GM12878 (cell line): ENCODE measurements at regions not wholly inside any gene's neighbourhood (a gene's known extent, or its start where the extent isn't known, plus 50 kb on each side); places are given as distances from the start of the nearest gene placed in this dataset.

ENCODE experiments used
- ATAC-seq: fragments of 200-7000 bp; cut with Tn5 transposase; 3 replicates; pipeline ENCODE4 v1.9.1; 2020; ENCODE audit warnings: mild to moderate bottlenecking, moderate library complexity
- BruUV-seq: library from RNA; stranded (reverse); fragments of 400-500 nt; replicated peaks from 2 replicates; lab custom pipeline; 2021; lab: Mats Ljungman, UMichigan
- CTCF ChIA-PET: fragments of 300-600 bp; sonication (Branson Sonifier 250); formaldehyde crosslinking; extraction: SDS; loops from one replicate; lab custom pipeline; 2021; ENCODE audit warnings: inconsistent platforms; lab: Yijun Ruan, JAX
- POLR2A ChIA-PET: fragments of 350-600 bp; formaldehyde crosslinking; extraction: SDS; loops from one replicate; lab custom pipeline; 2021; ENCODE audit warnings: inconsistent platforms; lab: Charles Lee
- RAD21 ChIA-PET: fragments of 300-600 bp; sonication (Branson Sonifier 250); formaldehyde crosslinking; loops from one replicate; lab custom pipeline; 2023; ENCODE audit warnings: antibody characterized with exemption; ENCODE audit not compliant: unreplicated experiment; lab: Charles Lee
- SMC1A ChIA-PET: fragments of 300-600 bp; sonication (Branson Sonifier 250); formaldehyde crosslinking; loops from one replicate; lab custom pipeline; 2023; ENCODE audit not compliant: unreplicated experiment, uncharacterized antibody; lab: Charles Lee
- DNase-seq: peaks from one replicate; pipeline ENCODE4 v3.0.0-alpha.2; 2011; ENCODE audit warnings: low read depth, low spot score
- FAIRE-seq: peaks from 3 replicates; lab custom pipeline; 2011; peaks lifted over from hg19 to GRCh38; lab: Jason Lieb, UNC
- H2AFZ ChIP-seq: 2 replicates; pipeline ENCODE4 v1.6.0; 2011; ENCODE audit warnings: low read depth, low read length, control low read depth; ENCODE audit not compliant: control insufficient read depth
- H3K27ac ChIP-seq: 2 replicates; pipeline ENCODE4 v1.5.1; 2011; ENCODE audit warnings: control low read depth; ENCODE audit not compliant: control insufficient read depth, insufficient read depth
- H3K27me3 ChIP-seq, 2 experiments: replicated peaks in 1 of 2; 2 replicates each; pipeline versions ENCODE4 v1.6.0 to v1.6.1; 2011; ENCODE audit warnings: low read length in 1 of 2; ENCODE audit not compliant: control insufficient read depth in 2 of 2, insufficient read depth in 2 of 2
- H3K36me3 ChIP-seq, 2 experiments: 2 replicates each; pipeline ENCODE4 v1.5.1; 2011; ENCODE audit warnings: low read length in 1 of 2; ENCODE audit not compliant: control insufficient read depth in 2 of 2, insufficient read depth in 2 of 2
- H3K4me1 ChIP-seq: 2 replicates; pipeline ENCODE4 v1.6.1; 2011; ENCODE audit warnings: mild to moderate bottlenecking, low read length, moderate library complexity, mixed read lengths; ENCODE audit not compliant: control insufficient read depth, insufficient read depth
- H3K4me2 ChIP-seq: 2 replicates; pipeline ENCODE4 v1.6.0; 2011; ENCODE audit warnings: control low read depth; ENCODE audit not compliant: control insufficient read depth, insufficient read depth
- H3K4me3 ChIP-seq: fragments of 200-600 bp; sonication (generic); 2 replicates; pipeline ENCODE4 v1.5.1; 2016
- H3K79me2 ChIP-seq: 2 replicates; pipeline ENCODE4 v1.6.0; 2011; ENCODE audit warnings: low read length; ENCODE audit not compliant: control insufficient read depth, insufficient read depth
- H3K9ac ChIP-seq: 2 replicates; pipeline ENCODE4 v1.8.0; 2011; ENCODE audit warnings: low read length, control low read depth, mixed read lengths; ENCODE audit not compliant: control insufficient read depth, insufficient read depth
- H3K9me3 ChIP-seq: replicated peaks from 3 replicates; pipeline ENCODE4 v1.5.1; 2011; ENCODE audit warnings: mild to moderate bottlenecking, low read length; ENCODE audit not compliant: control insufficient read depth, insufficient read depth
- H4K20me1 ChIP-seq: 2 replicates; pipeline ENCODE4 v1.6.0; 2011; ENCODE audit not compliant: control insufficient read depth, insufficient read depth
- ASH2L ChIP-seq: fragments of 300-600, 200-600 bp; sonication (generic); IDR thresholded peaks from 2 replicates; pipeline ENCODE4 v1.6.1; 2017; ENCODE audit warnings: low read depth, mild to moderate bottlenecking, borderline replicate concordance
- ATF7 ChIP-seq: fragments of 450-650 bp; IDR thresholded peaks from 2 replicates; pipeline ENCODE4 v1.6.1; 2016; ENCODE audit warnings: low read depth, mild to moderate bottlenecking
- BACH1 ChIP-seq: fragments of 450-650 bp; IDR thresholded peaks from 2 replicates; pipeline ENCODE4 v1.6.1; 2017; ENCODE audit warnings: mild to moderate bottlenecking, borderline replicate concordance
- CHD4 ChIP-seq: fragments of 200-600 bp; sonication (generic); IDR thresholded peaks from 2 replicates; pipeline ENCODE4 v1.6.1; 2016; ENCODE audit warnings: mild to moderate bottlenecking
- EP300 ChIP-seq, 2 experiments: fragments of 150-350 bp in 1 of 2; IDR thresholded peaks; 2 replicates each; pipeline ENCODE4 v1.6.1; 2011 to 2012; ENCODE audit warnings: low read depth in 2 of 2, low read length in 2 of 2, borderline replicate concordance in 1 of 2, improper control_type of control experiment in 1 of 2, inconsistent platforms in 1 of 2; ENCODE audit not compliant: control insufficient read depth in 1 of 2
- HDAC2 ChIP-seq: fragments of 200-600 bp; sonication (generic); IDR thresholded peaks from 2 replicates; pipeline ENCODE4 v1.6.1; 2017
- JUNB ChIP-seq: IDR thresholded peaks from 2 replicates; pipeline ENCODE4 v1.6.1; 2016; ENCODE audit warnings: antibody characterized with exemption, mild to moderate bottlenecking
- MEF2A ChIP-seq: IDR thresholded peaks from 2 replicates; pipeline ENCODE4 v1.6.1; 2011; ENCODE audit warnings: low read depth, mild to moderate bottlenecking, low read length, moderate library complexity; ENCODE audit not compliant: insufficient read depth
- NR2C2 ChIP-seq: IDR thresholded peaks from 2 replicates; pipeline ENCODE4 v1.6.1; 2011; ENCODE audit warnings: borderline replicate concordance, low read depth; ENCODE audit not compliant: control insufficient read depth, insufficient read length
- PBX3 ChIP-seq: IDR thresholded peaks from 2 replicates; pipeline ENCODE4 v1.6.1; 2011; ENCODE audit warnings: mild to moderate bottlenecking, low read depth, low read length, moderate library complexity; ENCODE audit not compliant: insufficient replicate concordance
- POU2F2 ChIP-seq: IDR thresholded peaks from 3 replicates; pipeline ENCODE4 v1.6.1; 2011; ENCODE audit warnings: low read depth, mild to moderate bottlenecking, low read length, borderline replicate concordance
- RELA ChIP-seq: fragments of 450-650 bp; IDR thresholded peaks from 2 replicates; pipeline ENCODE4 v1.8.0; 2014; ENCODE audit warnings: borderline replicate concordance; ENCODE audit not compliant: partially characterized antibody
- SRF ChIP-seq, 2 experiments: IDR thresholded peaks; 2 replicates each; pipeline ENCODE4 v1.6.1; 2011; ENCODE audit warnings: low read depth in 2 of 2, low read length in 2 of 2, mild to moderate bottlenecking in 1 of 2, moderate library complexity in 1 of 2
- STAT1 ChIP-seq: fragments of 450-650 bp; conservative IDR thresholded peaks from 2 replicates; pipeline ENCODE4 v1.6.1; 2014; ENCODE audit warnings: antibody characterized with exemption, mild to moderate bottlenecking
- TCF3 ChIP-seq: IDR thresholded peaks from 2 replicates; pipeline ENCODE4 v1.6.1; 2012; ENCODE audit warnings: low read depth, mild to moderate bottlenecking, low read length, borderline replicate concordance; ENCODE audit not compliant: insufficient read depth
- ZNF217 ChIP-seq: fragments of 450-650 bp; IDR thresholded peaks from 2 replicates; pipeline ENCODE4 v1.6.1; 2017; ENCODE audit warnings: antibody characterized with exemption, mild to moderate bottlenecking
- WGBS: methylation state at CpG from one replicate; pipeline ENCODE4 v1.1.6; 2016; ENCODE audit warnings: low lambda C conversion rate; ENCODE audit not compliant: insufficient replicate concordance, insufficient coverage; ENCODE audit errors: missing lambda C conversion rate; 5-methylcytosine and 5-hydroxymethylcytosine counted together
- in situ Hi-C: fragments of 300-500 bp; cut with MboI; formaldehyde crosslinking; loops from 9 replicates; pipeline ENCODE4 v1.14.3; 2018; ENCODE audit warnings: mixed read lengths
- intact Hi-C: fragments of 100-400 bp; cut with micrococcal nuclease; formaldehyde crosslinking; loops from one replicate; pipeline ENCODE4 v1.14.2; 2022; ENCODE audit not compliant: unreplicated experiment

GRCh38 chr2:155427470-155427869 is 729.0 kb downstream of the KCNJ3 start:
- no TSS peak for BruUV-seq
- no peak overlapping the region for H2AFZ ChIP-seq
- H4K20me1 ChIP-seq: no peaks in the 10 kb centered on the region
- ChIA-PET POLR2A (no interaction called here), SMC1A (no interaction called here), CTCF (interaction anchor here (1.1 kb wide), 1 partner anchor 11 kb away, joined by 3 read pairs; no protein-coding TSS in a partner anchor), RAD21 (no interaction called here)
- no peak overlapping the region for H3K4me3 ChIP-seq
- H3K4me1 ChIP-seq: no peaks in the 10 kb centered on the region
- no peak overlapping the region for H3K27ac ChIP-seq
- H3K9ac ChIP-seq: no peak overlapping the region
- no peak overlapping the region for H3K4me2 ChIP-seq
- H3K9me3 ChIP-seq: no peaks in the 10 kb centered on the region
- no peaks in the 10 kb centered on the region for H3K27me3 ChIP-seq
- WGBS: 0% methylated on average over 1 of the region's 1 CpG
- no peaks in the 10 kb centered on the region for H3K36me3 ChIP-seq
- intact Hi-C loops (no loop called here), in situ Hi-C loops (no loop called here)
- no peaks in the 10 kb centered on the region for H3K79me2 ChIP-seq
- TF ChIP-seq POU2F2 (no peak), ATF7 (no peak), SRF (IDR thresholded peaks at IDR 0.05; ENCODE audit: low read depth in 2 of 2, low read length in 2 of 2) (no peak), STAT1 (no peak), EP300 (IDR thresholded peaks at IDR 0.05; ENCODE audit: borderline replicate concordance in 1 of 2, control insufficient read depth in 1 of 2, low read depth in 2 of 2, low read length in 2 of 2) (no peak), BACH1 (no peak), TCF3 (no peak)
- DNase-seq (no peak), ATAC-seq (no peak), FAIRE-seq (no peak)

GRCh38 chr2:155424518-155424917 is 726.0 kb downstream of the KCNJ3 start:
- Histone ChIP-seq H3K36me3 (no peaks in the 10 kb centered on the region), H3K4me3 (no peak overlapping the region), H3K27me3 (no peaks in the 10 kb centered on the region), H3K4me1 (no peaks in the 10 kb centered on the region), H2AFZ (no peak overlapping the region), H3K79me2 (no peaks in the 10 kb centered on the region), H3K9me3 (no peaks in the 10 kb centered on the region), H3K9ac (no peak overlapping the region), H4K20me1 (no peaks in the 10 kb centered on the region), H3K4me2 (no peak overlapping the region), H3K27ac (no peak overlapping the region)
- ChIA-PET POLR2A (no interaction called here), CTCF (interaction anchor here (0.5 kb wide), 1 partner anchor 12 kb away, joined by 3 read pairs; no protein-coding TSS in a partner anchor), SMC1A (no interaction called here), RAD21 (no interaction called here)
- no TSS peak for BruUV-seq
- intact Hi-C loops: no loop called here
- in situ Hi-C loops: no loop called here
- DNase-seq (no peak), FAIRE-seq (no peak), ATAC-seq (no peak)
- 24% methylated on average over 2 of the region's 2 CpGs for WGBS
- TF ChIP-seq RELA (no peak), NR2C2 (no peak), PBX3 (no peak), JUNB (no peak), ZNF217 (no peak), ASH2L (no peak), CHD4 (no peak), MEF2A (no peak), HDAC2 (no peak)
